Lower leg skin (tissue), 4 donors: ENCODE measurements at regions not wholly inside any gene's neighbourhood (a gene's known extent, or its start where the extent isn't known, plus 50 kb on each side); places are given as distances from the start of the nearest gene placed in this dataset.
"Not testable (repeated sequence)": the region's sequence is repeated elsewhere in the genome, so short reads cannot be mapped to it uniquely, and the experiment has no call there.

Source experiments
- DNase-seq, 2 donors: peaks; one replicate each; pipeline ENCODE4 v3.0.0-alpha.2; 2019; ENCODE audit warnings: low spot score in 2 of 2
- H3K4me3 ChIP-seq: fragments of 200-600 bp; sonication (generic); 2 replicates; pipeline ENCODE4 v1.5.1; 2017; ENCODE audit warnings: mild to moderate bottlenecking, low read depth; ENCODE audit not compliant: poor library complexity, severe bottlenecking
- POLR2A ChIP-seq, 2 donors: fragments of 450-650 bp; IDR thresholded peaks; one replicate each; pipeline ENCODE4 v1.6.1; 2016 to 2017; ENCODE audit warnings: antibody characterized with exemption in 2 of 2, mild to moderate bottlenecking in 1 of 2, moderate library complexity in 1 of 2
- WGBS, 2 donors: methylation state at CpG; one replicate each; pipeline ENCODE4 v1.1.5; 2018; 5-methylcytosine and 5-hydroxymethylcytosine counted together
- intact Hi-C: fragments of 100-400 bp; cut with DNase I; formaldehyde crosslinking; loops from one replicate; pipeline ENCODE4 v1.15.0; 2023; ENCODE audit warnings: low total_unique reads
- TF ChIP-seq, protein P1 (sequence below), 3 donors: fragments of 450-650 bp; IDR thresholded peaks; one replicate each; pipeline ENCODE4 v1.5.1; 2016; ENCODE audit warnings: antibody characterized with exemption in 3 of 3, mild to moderate bottlenecking in 3 of 3, moderate library complexity in 2 of 3

DNA sequence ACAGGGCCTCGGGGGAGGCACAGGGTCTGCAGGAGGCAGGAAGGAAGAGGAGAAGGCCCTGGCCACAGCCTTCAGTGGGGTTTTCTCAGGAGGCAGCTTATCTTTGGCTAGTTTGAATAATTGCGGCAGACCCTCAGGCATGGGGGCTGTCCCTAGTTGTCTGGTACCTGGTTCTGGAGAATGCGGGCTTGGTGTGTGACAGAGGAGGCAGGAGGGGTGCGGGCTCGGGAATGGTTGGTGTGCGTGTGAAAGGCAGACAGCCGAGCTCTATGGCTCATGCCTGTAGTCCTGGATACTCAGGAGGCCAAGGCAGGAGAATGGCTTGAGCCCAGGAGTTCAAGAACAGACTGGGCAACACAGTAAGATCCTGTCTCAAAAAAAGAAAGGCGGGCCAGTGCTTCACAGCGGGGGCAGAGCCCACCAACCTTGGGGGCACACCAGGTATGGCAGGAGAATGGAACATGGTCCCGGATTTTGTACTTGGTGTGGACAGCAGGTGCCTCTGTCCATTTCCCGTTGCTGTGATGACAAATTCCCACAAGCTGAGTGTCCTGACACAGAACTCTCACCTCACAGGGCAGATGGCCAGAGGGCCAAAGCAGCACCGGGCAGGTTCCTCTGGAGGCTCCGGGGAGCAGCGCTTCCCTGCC, 640.6 kb downstream of the TBC1D22A start:
- 87% methylated on average over 13 to 14 of the region's 14 CpGs for WGBS, 2 donors

GRCh38 chr22:47401976-47402770, 639.7 kb downstream of the TBC1D22A start:
- 64 to 66% methylated on average over 29 of the region's 29 CpGs for WGBS, 2 donors
- intact Hi-C loops = no loop called here
- no peak overlapping the region for H3K4me3 ChIP-seq
- TF ChIP-seq, protein P1, sequence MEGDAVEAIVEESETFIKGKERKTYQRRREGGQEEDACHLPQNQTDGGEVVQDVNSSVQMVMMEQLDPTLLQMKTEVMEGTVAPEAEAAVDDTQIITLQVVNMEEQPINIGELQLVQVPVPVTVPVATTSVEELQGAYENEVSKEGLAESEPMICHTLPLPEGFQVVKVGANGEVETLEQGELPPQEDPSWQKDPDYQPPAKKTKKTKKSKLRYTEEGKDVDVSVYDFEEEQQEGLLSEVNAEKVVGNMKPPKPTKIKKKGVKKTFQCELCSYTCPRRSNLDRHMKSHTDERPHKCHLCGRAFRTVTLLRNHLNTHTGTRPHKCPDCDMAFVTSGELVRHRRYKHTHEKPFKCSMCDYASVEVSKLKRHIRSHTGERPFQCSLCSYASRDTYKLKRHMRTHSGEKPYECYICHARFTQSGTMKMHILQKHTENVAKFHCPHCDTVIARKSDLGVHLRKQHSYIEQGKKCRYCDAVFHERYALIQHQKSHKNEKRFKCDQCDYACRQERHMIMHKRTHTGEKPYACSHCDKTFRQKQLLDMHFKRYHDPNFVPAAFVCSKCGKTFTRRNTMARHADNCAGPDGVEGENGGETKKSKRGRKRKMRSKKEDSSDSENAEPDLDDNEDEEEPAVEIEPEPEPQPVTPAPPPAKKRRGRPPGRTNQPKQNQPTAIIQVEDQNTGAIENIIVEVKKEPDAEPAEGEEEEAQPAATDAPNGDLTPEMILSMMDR (IDR thresholded peaks at IDR 0.05) = no peak
- no peak for TF ChIP-seq POLR2A (IDR thresholded peaks at IDR 0.05)
- no peak for DNase-seq

More for the DNA sequence above, 640.6 kb downstream of the TBC1D22A start:
- TF ChIP-seq POLR2A (IDR thresholded peaks at IDR 0.05) = no peak
- no peak overlapping the region for H3K4me3 ChIP-seq
- intact Hi-C loops = no loop called here
- DNase-seq = peak in 1 of 2 donors; percentile 63

DNA sequence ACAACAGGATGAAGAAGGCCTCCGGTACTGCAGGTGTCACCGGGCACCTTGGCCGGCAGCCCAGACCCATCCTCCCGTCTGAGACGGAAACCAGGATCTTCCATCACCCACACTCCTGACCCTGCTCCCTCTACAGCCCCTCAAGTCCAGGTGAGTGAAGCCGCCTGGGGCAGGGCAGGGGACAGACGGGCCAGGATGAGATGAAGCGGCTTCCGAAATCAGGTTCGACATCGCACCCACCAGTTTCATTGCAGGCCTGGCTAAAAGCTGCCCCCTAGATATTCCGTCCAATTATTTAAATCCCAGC, 639.1 kb downstream of the TBC1D22A start:
- no peak overlapping the region for H3K4me3 ChIP-seq
- 84% methylated on average over 12 of the region's 12 CpGs for WGBS, 2 donors
- DNase-seq = no peak
- no peak for TF ChIP-seq POLR2A (IDR thresholded peaks at IDR 0.05)
- TF ChIP-seq, protein P1 (IDR thresholded peaks at IDR 0.05) = no peak
- intact Hi-C loops = no loop called here

DNA sequence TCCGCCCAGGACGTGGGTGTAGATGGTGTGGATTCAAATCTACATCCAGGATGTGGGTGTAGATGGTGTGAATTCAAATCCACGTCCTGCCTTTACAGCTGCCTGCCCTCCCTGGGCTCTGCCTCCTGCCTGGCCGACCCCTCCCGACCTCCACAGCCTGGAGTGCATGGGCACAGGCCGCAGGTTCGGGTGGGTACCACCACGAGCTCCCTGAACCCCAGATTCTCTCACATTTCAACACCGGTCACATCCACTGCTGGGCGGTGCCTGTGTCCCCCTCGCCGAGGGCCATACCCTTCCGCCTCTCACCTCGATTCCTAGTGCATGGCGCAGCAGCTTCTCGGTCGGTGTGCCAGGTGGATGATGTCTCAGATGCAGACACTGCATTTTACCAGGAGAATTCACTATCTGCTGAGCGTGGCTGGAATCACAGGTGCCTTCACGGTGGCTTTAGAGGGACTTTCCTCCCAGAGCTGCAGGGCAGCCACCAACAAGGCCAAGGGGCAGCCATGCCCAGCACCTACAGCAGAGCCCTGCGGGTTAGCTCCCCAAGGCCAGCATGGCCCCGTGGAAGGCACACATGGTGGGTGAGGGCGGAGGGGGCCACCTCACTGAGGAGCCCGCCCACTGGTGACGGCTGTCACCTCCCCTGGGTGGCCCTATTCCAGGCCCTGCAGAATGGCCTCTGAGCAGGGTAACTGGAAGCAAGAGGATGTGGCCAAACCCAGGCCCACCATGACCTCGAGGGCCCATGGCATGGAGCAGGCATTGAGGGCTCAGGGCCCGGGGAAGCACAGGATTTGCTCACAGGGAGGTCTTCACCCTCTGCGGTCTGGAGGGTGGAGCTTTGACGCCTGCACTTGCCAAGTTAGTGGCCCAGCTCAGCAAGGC, 638.5 kb downstream of the TBC1D22A start:
- TF ChIP-seq, protein P1 (IDR thresholded peaks at IDR 0.05) = no peak
- no peak for TF ChIP-seq POLR2A (IDR thresholded peaks at IDR 0.05)
- H3K4me3 ChIP-seq = no peak overlapping the region
- no peak for DNase-seq
- WGBS, 2 donors = 81 to 87% methylated on average over 23 to 25 of the region's 28 CpGs
- intact Hi-C loops = no loop called here

DNA sequence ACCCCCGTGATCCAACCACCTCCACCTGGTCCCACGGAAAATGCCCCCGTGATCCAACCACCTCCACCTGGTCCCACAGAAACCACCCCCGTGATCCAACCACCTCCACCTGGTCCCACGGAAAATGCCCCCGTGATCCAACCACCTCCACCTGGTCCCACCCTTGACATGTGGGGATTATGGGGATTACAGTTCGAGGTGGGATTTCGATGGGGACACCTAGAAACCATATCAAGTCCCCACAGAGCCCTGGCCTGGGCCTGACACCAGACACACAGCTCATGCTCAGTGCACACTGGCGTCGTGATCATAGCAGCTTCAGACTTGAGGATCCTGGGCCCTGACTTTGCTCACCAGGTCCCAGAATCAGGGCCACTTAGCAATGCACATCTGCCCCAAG, 637.7 kb downstream of the TBC1D22A start:
- WGBS, 2 donors = 82% methylated on average over 4 to 7 of the region's 10 CpGs
- H3K4me3 ChIP-seq, intact Hi-C loops, DNase-seq: not testable (repeated sequence)

DNA sequence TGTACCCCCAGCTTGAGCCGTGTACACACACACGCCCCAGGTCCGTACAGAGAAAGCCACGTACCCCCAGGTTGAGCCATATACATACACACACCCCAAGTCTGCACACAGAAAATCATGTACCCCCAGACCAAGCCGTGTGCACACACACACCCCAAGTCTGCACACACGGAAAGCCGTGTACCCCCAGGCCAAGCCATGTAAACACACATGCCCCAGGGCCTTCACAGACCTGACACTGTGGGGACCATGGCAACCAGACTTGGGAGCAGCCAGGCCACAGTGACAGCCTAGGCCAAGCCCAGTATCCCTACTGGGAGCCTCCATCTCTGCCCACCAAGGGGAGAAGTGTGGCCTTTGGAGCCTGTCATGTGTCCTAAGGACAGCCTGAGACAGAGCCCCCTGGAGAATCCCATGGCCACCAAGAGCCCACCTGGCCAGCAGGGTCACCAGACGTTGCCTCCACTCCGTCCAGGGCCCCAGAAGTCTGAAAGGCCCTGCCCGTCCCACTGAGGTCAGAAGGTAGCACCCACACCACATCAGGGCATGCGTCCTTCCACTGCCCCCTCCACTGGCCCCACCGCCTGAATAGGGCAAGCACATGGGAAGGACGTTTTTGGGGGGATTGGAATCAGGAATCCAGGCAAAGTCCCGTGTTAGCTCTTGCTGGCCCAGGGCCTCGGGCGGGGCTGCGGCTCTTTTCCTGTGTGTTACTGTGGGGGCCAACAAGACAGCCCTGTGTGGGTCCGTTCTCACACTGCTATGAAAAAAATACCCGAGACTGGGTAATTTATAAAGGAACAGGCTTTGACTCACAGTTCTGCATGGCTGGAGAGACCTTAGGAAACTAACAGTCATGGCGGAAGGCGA, 636.7 kb downstream of the TBC1D22A start:
- H3K4me3 ChIP-seq = no peak overlapping the region
- intact Hi-C loops = no loop called here
- 85 to 88% methylated on average over 21 of the region's 21 CpGs for WGBS, 2 donors
- no peak for DNase-seq
- TF ChIP-seq POLR2A (IDR thresholded peaks at IDR 0.05) = no peak
- TF ChIP-seq, protein P1 (IDR thresholded peaks at IDR 0.05) = no peak
